Stimulated activated CD4-positive, alpha-beta T cell treated with anti-CD3 and anti-CD28 coated beads, TNF-alpha, amount 100 ng/mL, for 48 hours (primary cell): ENCODE measurements at regions not wholly inside any gene's neighbourhood (a gene's known extent, or its start where the extent isn't known, plus 50 kb on each side); places are given as distances from the start of the nearest gene placed in this dataset.
A peak's percentile ranks its signal among the peaks of the same experiment; 100 is the strongest.

ENCODE experiments used
- DNase-seq, 3 donors: peaks; one replicate each; pipeline ENCODE4 v3.0.0-alpha.2; 2020; ENCODE audit warnings: low read depth in 3 of 3

GRCh38 chr6:85396159-85396808 lies 53.6 kb upstream of the NT5E start:
- DNase-seq = no peak

GRCh38 chr6:85395746-85396145 lies 54.1 kb upstream of the NT5E start:
- no peak for DNase-seq

GRCh38 chr6:85394853-85395538 lies 54.9 kb upstream of the NT5E start:
- DNase-seq = no peak

- DNase-seq = no peak
Measured at GRCh38 chr6:85394199-85394598, 55.7 kb upstream of the NT5E start.

- no peak for DNase-seq
Measured at GRCh38 chr6:85392379-85392778, 57.5 kb upstream of the NT5E start.

- DNase-seq = no peak
Measured at GRCh38 chr6:85390775-85391174, 59.1 kb upstream of the NT5E start.

GRCh38 chr6:85390105-85390728 lies 59.7 kb upstream of the NT5E start:
- no peak for DNase-seq

- peak; percentile 3 to 27 (median 18) for DNase-seq
Measured at GRCh38 chr6:85389151-85389797, 60.6 kb upstream of the NT5E start.

- no peak for DNase-seq
Measured at GRCh38 chr6:85388531-85388930, 61.4 kb upstream of the NT5E start.

- DNase-seq = no peak
Measured at GRCh38 chr6:85385636-85386315, 64.1 kb upstream of the NT5E start.

- no peak for DNase-seq
Measured at GRCh38 chr6:85383042-85383441, 66.8 kb upstream of the NT5E start.

GRCh38 chr6:85382541-85382940 lies 67.3 kb upstream of the NT5E start:
- DNase-seq = no peak

GRCh38 chr6:85372915-85373270 lies 77.0 kb upstream of the NT5E start:
- DNase-seq = no peak

- no peak for DNase-seq
Measured at GRCh38 chr6:85372188-85372914, 77.5 kb upstream of the NT5E start.

- no peak for DNase-seq
Measured at GRCh38 chr6:85368631-85369030, 81.3 kb upstream of the NT5E start.

GRCh38 chr6:85364344-85364743 lies 85.5 kb upstream of the NT5E start:
- no peak for DNase-seq

GRCh38 chr6:85363870-85364269 lies 86.0 kb upstream of the NT5E start:
- no peak for DNase-seq

- DNase-seq = no peak
Measured at GRCh38 chr6:85362652-85363310, 87.1 kb upstream of the NT5E start.

- no peak for DNase-seq
Measured at GRCh38 chr6:85361643-85362014, 88.3 kb upstream of the NT5E start.

- no peak for DNase-seq
Measured at GRCh38 chr6:85360794-85361642, 88.9 kb upstream of the NT5E start.
